ENCODE measurements at regions not wholly inside any gene's neighbourhood (a gene's known extent, or its start where the extent isn't known, plus 50 kb on each side); places are given as distances from the start of the nearest gene placed in this dataset.
"Not testable (repeated sequence)": the region's sequence is repeated elsewhere in the genome, so short reads cannot be mapped to it uniquely, and the experiment has no call there.

GRCh38 chr5:124873188-124873587 is 126.7 kb upstream of the ZNF608 start:
- DNase-seq = no peak

DNA sequence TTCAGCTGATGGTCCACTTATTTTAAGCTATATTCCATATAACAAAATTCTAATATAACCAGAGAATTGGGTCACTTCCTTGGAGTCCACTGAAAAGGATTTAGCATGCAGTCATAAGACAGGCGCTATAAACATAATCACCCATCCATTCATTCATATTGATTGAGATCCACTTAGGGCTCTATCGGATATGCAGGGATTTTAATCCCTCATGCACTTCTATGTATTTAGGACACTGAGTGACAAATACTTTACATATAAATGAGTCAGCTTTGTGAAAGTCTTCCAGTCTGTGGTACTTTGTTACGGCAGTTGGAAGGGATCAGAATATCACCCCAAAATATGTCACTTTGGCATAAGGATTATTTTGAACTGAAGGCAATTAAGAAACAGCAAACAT is 127.3 kb upstream of the ZNF608 start:
- no peak for DNase-seq

DNA sequence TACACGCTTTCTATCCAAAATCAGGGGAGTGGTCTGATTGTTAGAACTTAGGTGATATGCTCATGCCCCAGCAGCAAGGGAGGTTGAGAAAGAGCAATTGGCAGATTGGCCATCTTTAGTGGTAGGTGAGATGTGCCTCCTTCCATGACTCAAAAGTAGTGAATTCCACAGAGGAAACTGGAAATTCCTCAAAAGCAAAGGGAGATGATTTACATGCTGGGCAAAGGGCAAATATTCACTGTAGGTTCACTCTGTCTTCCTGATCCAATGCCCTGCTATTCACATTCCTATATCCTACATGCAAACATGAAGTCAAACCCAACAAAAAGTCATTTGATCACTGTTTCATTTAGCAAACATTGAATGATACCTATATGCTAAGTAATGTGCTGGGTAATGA is 130.1 kb upstream of the ZNF608 start:
- no peak for DNase-seq

- DNase-seq = no peak
These were observed 130.5 kb upstream of the ZNF608 start for GRCh38 chr5:124876983-124877382.

DNA sequence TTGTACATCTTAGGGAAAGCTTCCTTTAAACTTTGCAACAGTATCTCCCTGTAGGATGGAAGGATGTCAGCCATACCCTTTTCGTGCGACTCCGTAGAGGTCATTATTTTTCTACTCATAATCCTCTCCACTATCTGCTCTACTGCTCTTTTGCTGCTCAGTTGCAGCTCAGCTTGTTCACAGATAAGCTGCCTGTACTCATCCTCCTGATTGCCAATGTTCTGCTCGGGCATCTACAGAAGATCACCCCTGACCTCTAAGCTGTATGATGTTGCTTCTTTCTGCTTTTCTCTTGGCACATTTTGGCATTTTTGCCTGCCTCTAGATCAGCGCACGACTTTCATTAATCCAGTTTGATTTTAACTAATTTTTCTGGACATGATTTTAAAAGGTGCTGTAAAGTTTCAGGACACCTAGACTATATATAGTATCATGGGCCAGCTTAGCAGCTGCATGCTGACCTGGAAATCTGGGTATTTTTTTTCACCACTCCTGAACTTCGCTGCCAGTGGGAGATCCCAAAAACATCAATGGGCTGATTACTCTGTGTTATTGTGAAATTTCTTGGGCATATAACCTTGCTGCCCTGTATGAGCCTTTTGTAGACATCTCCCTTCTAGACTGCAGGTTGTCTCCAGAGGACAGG is 131.2 kb upstream of the ZNF608 start:
- DNase-seq = no peak

GRCh38 chr5:124878583-124879342 is 132.3 kb upstream of the ZNF608 start:
- DNase-seq = no peak

- no peak for DNase-seq
These were observed 134.7 kb upstream of the ZNF608 start for GRCh38 chr5:124880903-124881697.

DNA sequence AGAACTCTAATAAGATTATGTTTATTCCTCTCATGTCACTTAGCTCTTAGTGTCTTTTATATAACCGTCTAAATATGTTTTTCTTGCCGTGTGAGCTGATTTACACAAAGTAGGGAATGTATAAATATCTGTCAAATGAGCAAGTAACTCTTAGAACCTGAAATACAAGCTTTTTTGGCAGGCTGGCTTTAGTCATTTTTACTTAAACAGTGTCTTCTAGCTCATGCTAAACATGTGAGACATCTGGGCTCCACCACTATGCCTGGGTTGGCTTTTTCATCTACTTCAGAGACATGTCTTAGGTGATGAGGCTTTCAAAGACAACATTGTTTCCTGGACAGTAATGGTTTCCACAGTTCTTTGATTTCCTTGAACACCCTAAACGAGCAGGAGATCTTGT is 137.2 kb upstream of the ZNF608 start:
- no peak for DNase-seq

DNA sequence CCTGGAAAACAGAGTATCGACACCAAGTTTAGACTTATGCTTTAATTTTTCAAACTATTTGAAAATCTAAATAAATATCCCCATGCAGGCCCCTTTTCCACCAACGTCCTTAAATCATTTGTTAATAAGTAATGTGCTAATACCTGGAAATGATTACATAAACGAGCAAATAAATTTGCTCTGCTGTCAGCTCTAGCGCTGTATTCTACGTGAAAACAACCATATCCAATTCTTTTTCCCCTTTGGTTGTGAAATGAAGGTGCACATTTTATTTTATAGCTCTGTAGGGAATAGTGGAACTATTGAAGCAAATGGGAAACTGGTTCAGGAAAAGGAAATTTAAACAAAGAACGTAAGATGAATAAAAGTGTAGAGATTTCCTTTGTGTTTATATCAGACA is 137.7 kb upstream of the ZNF608 start:
- DNase-seq = no peak

GRCh38 chr5:124885490-124885889 is 139.1 kb upstream of the ZNF608 start:
- DNase-seq = no peak

DNA sequence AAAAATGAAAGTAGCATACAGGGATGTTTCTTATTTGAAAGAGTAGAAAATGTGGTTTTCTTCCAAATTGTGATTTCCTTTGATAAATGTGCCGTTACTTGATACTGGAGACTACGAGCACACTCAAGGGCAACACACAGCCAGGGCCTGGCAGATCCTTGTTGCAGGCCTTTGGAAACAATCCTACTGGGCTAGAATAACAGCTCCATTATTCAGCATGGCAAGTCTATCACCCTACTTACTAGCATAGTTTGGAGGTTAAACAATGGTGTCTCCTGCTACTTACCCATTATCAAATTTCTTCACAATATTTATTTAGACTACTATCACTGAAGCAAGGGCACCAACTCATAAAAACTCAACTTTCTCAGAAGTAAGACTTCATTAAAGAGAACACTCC is 140.8 kb upstream of the ZNF608 start:
- no peak for DNase-seq

GRCh38 chr5:124888050-124888506 is 141.6 kb upstream of the ZNF608 start:
- DNase-seq = no peak

GRCh38 chr5:124888622-124889485 is 142.4 kb upstream of the ZNF608 start:
- DNase-seq = no peak

DNA sequence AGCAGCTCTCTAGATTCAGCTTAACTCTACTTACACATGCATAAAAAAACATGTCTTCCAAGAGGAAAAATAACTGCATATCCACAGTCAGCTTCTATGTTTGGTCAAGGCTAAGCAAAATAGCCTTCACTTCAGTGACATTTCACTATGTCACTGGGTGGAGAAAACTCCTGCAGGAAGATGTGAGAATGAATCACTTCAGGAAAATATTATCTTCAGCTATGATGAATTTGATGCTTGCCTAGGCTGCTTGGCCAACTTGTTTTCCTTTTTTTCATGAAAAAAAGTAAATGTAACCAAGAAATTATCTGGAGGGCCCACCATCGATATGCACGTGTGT is 143.0 kb upstream of the ZNF608 start:
- DNase-seq = peak; percentile 50

- DNase-seq = no peak
These were observed 143.4 kb upstream of the ZNF608 start for GRCh38 chr5:124889850-124890249.

DNA sequence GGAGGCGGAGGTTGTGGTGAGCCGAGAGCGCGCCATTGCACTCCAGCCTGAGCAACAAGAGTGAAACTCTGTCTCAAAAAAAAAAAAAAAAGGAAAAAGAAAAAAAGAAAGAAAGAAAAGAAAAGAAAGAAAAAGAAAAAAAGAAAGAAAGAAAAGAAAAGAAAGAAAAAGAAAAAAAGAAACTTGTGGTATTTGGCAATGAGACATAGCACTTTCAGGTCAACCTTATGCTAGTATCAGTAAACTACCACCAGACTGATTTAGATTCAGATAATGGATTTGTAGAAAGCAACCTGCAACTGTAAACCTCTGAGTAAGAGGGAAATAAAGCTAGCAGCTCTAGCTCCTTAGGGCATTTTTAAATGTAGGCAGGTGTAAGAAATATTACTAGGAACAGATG is 144.0 kb upstream of the ZNF608 start:
- not testable (repeated sequence) for DNase-seq

- no peak for DNase-seq
These were observed 144.7 kb upstream of the ZNF608 start for GRCh38 chr5:124891179-124891578.

DNA sequence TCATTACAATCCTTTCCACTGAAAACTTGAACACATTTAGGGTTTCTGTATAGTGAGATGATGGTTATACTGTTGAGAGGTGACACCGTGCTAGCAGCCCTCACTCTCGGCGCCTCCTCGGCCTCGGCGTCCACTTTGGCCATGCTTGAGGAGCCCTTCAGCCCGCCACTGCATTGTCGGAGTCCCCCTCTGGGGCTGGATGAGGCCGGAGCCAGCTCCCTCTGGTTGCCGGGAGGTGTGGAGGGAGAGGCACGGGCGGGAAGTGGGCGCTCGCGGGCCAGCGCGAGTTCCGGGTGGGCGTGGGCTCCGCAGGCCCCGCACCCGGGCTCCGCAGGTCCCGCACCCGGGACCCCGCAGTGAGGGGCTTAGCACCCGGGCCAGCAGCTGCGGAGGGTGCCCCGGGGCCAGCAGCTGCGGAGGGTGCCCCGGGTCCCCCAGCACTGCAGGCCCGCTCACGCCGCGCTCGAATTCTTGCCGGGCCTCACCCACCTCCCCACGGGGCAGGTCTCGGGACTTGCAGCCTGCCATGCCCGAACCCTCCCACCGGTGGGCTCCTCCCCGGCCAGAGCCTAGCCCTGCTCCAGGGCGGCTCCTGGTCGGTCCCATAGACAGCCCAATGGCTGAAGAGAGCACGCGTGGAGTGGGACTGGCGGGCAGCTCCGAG is 145.9 kb upstream of the ZNF608 start:
- no peak for DNase-seq

- no peak for DNase-seq
These were observed 148.1 kb upstream of the ZNF608 start for GRCh38 chr5:124894541-124894940.

DNA sequence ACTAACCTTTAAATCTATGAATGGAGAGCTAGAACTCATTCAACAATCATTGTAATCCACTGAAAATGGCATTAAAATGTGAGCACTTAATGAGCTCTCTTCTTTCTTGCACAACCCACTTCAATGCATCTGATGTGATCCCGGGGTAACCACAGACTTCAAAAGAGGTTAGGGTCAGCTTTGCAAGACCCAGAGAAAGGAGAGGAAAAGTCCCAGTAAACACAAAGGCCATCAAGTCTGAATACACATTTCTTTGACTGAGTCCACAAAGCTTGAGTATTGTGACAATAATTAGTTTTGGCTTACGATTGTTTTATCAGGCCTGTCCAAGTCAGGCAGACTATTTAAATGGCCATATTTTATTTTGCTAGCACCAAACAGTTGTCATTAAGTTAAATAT is 148.8 kb upstream of the ZNF608 start:
- no peak for DNase-seq

- peak; percentile 45 for DNase-seq
These were observed 154.6 kb upstream of the ZNF608 start for GRCh38 chr5:124901081-124901480.
